ENCODE measurements at regions not wholly inside any gene's neighbourhood (a gene's known extent, or its start where the extent isn't known, plus 50 kb on each side); places are given as distances from the start of the nearest gene placed in this dataset.

GRCh38 chr11:39412117-39412516 is 2047.3 kb downstream of the LRRC4C start:
- H3K4me2 ChIP-seq (ENCODE audit: low read length): no peak overlapping the region
- TF ChIP-seq CTCF (IDR thresholded peaks at IDR 0.05): no peak
- no peaks in the 10 kb centered on the region for H3K4me1 ChIP-seq
- H3K27me3 ChIP-seq (ENCODE audit: control insufficient read depth, insufficient read depth, low read length): no peaks in the 10 kb centered on the region
- no peaks in the 10 kb centered on the region for H3K36me3 ChIP-seq (ENCODE audit: control insufficient read depth, insufficient read depth, low read length)
- no peak overlapping the region for H3K27ac ChIP-seq
- H2AFZ ChIP-seq: no peak overlapping the region
- H3K9ac ChIP-seq: no peak overlapping the region
- no peaks in the 10 kb centered on the region for H3K79me2 ChIP-seq
- no peaks in the 10 kb centered on the region for H3K9me3 ChIP-seq (ENCODE audit: control insufficient read depth, low read length)
- no peak overlapping the region for H3K4me3 ChIP-seq (ENCODE audit: low read depth, low read length)

DNA sequence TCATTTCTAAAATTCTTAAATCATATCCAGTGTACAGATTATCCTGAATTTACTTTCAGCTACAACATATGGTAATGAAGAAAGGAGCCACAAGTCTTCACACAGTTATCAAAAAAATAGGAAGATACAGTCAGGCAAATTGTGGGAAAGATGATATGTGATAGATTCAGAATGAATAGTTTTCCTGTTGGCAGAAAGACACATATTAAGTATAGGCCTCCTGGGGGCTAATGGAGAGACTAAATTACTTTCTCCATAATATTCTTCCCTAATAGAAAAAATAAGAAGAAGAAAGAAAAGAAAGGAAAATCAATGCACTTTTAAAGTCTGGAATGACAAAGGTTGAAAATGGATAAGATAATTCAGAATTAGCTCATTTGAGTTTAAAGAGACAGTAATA is 2073.5 kb downstream of the LRRC4C start:
- Histone ChIP-seq H3K4me3 (ENCODE audit: low read depth, low read length) (no peak overlapping the region), H2AFZ (no peak overlapping the region), H3K27ac (no peak overlapping the region), H3K27me3 (ENCODE audit: control insufficient read depth, insufficient read depth, low read length) (no peaks in the 10 kb centered on the region), H3K9ac (no peak overlapping the region), H3K36me3 (ENCODE audit: control insufficient read depth, insufficient read depth, low read length) (no peaks in the 10 kb centered on the region), H3K79me2 (no peaks in the 10 kb centered on the region), H3K4me2 (ENCODE audit: low read length) (no peak overlapping the region), H3K9me3 (ENCODE audit: control insufficient read depth, low read length) (no peaks in the 10 kb centered on the region), H3K4me1 (no peaks in the 10 kb centered on the region)
- no peak for TF ChIP-seq CTCF (IDR thresholded peaks at IDR 0.05)

GRCh38 chr11:39374963-39375698 is 2084.3 kb downstream of the LRRC4C start:
- no peaks in the 10 kb centered on the region for H3K9me3 ChIP-seq (ENCODE audit: control insufficient read depth, low read length)
- no peaks in the 10 kb centered on the region for H3K4me1 ChIP-seq
- no peak overlapping the region for H3K4me2 ChIP-seq (ENCODE audit: low read length)
- no peaks in the 10 kb centered on the region for H3K36me3 ChIP-seq (ENCODE audit: control insufficient read depth, insufficient read depth, low read length)
- H3K27me3 ChIP-seq (ENCODE audit: control insufficient read depth, insufficient read depth, low read length): no peaks in the 10 kb centered on the region
- H3K27ac ChIP-seq: no peak overlapping the region
- no peak overlapping the region for H3K4me3 ChIP-seq (ENCODE audit: low read depth, low read length)
- no peaks in the 10 kb centered on the region for H3K79me2 ChIP-seq
- no peak overlapping the region for H3K9ac ChIP-seq
- TF ChIP-seq CTCF (IDR thresholded peaks at IDR 0.05): peak; percentile 56
- no peak overlapping the region for H2AFZ ChIP-seq

GRCh38 chr11:39367534-39367933 is 2091.9 kb downstream of the LRRC4C start:
- H3K9me3 ChIP-seq (ENCODE audit: control insufficient read depth, low read length): no peaks in the 10 kb centered on the region
- H3K79me2 ChIP-seq: no peaks in the 10 kb centered on the region
- no peak overlapping the region for H3K27ac ChIP-seq
- H3K9ac ChIP-seq: no peak overlapping the region
- H3K27me3 ChIP-seq (ENCODE audit: control insufficient read depth, insufficient read depth, low read length): no peaks in the 10 kb centered on the region
- no peak overlapping the region for H3K4me3 ChIP-seq (ENCODE audit: low read depth, low read length)
- TF ChIP-seq CTCF (IDR thresholded peaks at IDR 0.05): no peak
- H3K4me1 ChIP-seq: no peaks in the 10 kb centered on the region
- H3K36me3 ChIP-seq (ENCODE audit: control insufficient read depth, insufficient read depth, low read length): no peaks in the 10 kb centered on the region
- no peak overlapping the region for H2AFZ ChIP-seq
- H3K4me2 ChIP-seq (ENCODE audit: low read length): no peak overlapping the region

DNA sequence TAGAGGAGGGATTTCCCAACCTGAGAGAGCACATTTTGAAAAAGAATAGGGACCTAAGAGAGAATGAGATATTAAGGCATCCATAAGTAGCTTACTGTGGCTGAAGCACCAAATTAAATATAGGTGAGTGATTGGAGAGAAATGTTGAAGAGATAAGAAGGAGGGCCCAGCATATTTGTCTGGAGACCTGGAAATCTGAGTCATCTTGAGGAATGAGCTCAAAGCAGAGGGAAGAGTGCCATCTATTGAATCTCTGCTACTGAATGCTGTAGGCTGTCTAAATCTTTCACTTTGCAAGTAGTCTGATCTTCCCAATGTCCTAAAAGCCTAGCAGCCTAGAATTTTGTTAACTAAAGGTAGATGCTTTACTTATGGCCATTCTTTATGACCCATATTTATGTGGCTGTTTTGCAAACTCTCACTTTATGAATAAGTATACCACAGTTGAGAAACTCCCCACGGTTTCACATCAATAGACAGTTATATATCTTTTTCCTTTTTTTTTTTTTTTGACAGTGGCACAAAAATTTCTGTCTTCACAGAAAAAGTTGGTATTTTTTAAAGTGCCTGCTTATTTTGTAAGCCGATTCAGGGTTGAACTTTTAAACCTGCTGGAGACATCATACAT is 2093.5 kb downstream of the LRRC4C start:
- TF ChIP-seq CTCF (IDR thresholded peaks at IDR 0.05): peak; percentile 24
- H3K9ac ChIP-seq: no peak overlapping the region
- no peaks in the 10 kb centered on the region for H3K79me2 ChIP-seq
- no peak overlapping the region for H3K4me2 ChIP-seq (ENCODE audit: low read length)
- no peaks in the 10 kb centered on the region for H3K4me1 ChIP-seq
- no peaks in the 10 kb centered on the region for H3K27me3 ChIP-seq (ENCODE audit: control insufficient read depth, insufficient read depth, low read length)
- no peak overlapping the region for H3K27ac ChIP-seq
- H3K9me3 ChIP-seq (ENCODE audit: control insufficient read depth, low read length): no peaks in the 10 kb centered on the region
- H3K4me3 ChIP-seq (ENCODE audit: low read depth, low read length): no peak overlapping the region
- no peak overlapping the region for H2AFZ ChIP-seq
- no peaks in the 10 kb centered on the region for H3K36me3 ChIP-seq (ENCODE audit: control insufficient read depth, insufficient read depth, low read length)
